HG03558 (cell line): ENCODE measurements at regions not wholly inside any gene's neighbourhood (a gene's known extent, or its start where the extent isn't known, plus 50 kb on each side); places are given as distances from the start of the nearest gene placed in this dataset.
"Not testable (repeated sequence)": the region's sequence is repeated elsewhere in the genome, so short reads cannot be mapped to it uniquely, and the experiment has no call there.

Source experiments
- ATAC-seq: cut with Tn5 transposase; IDR thresholded peaks from one replicate; pipeline ENCODE4 v1.9.1; 2021; ENCODE audit warnings: moderate number of reproducible peaks; ENCODE audit not compliant: unreplicated experiment; ENCODE audit errors: extremely low read depth

GRCh38 chr2:219829667-219830352, 202.4 kb downstream of the SLC4A3 start:
- no peak for ATAC-seq

GRCh38 chr2:219830353-219830738, 202.9 kb downstream of the SLC4A3 start:
- no peak for ATAC-seq

- ATAC-seq = no peak
Measured at GRCh38 chr2:219831957-219832356, 204.5 kb downstream of the SLC4A3 start.

- ATAC-seq = no peak
Measured at GRCh38 chr2:219832904-219833303, 205.5 kb downstream of the SLC4A3 start.

- no peak for ATAC-seq
Measured at GRCh38 chr2:219835493-219835892, 208.1 kb downstream of the SLC4A3 start.

- no peak for ATAC-seq
Measured at GRCh38 chr2:219836647-219837177, 209.3 kb downstream of the SLC4A3 start.

GRCh38 chr2:219844401-219845091, 217.1 kb downstream of the SLC4A3 start:
- ATAC-seq = peak; percentile 81

GRCh38 chr2:219848882-219849281, 221.5 kb downstream of the SLC4A3 start:
- ATAC-seq = no peak

- ATAC-seq = no peak
Measured at GRCh38 chr2:219851169-219851568, 223.7 kb downstream of the SLC4A3 start.

GRCh38 chr2:219851801-219852481, 224.5 kb downstream of the SLC4A3 start:
- ATAC-seq = no peak

- ATAC-seq = no peak
Measured at GRCh38 chr2:219852626-219853025, 225.2 kb downstream of the SLC4A3 start.

GRCh38 chr2:219856602-219857001, 229.2 kb downstream of the SLC4A3 start:
- no peak for ATAC-seq

- ATAC-seq = no peak
Measured at GRCh38 chr2:219857751-219858150, 230.3 kb downstream of the SLC4A3 start.

- ATAC-seq = no peak
Measured at GRCh38 chr2:219861307-219861706, 233.9 kb downstream of the SLC4A3 start.

GRCh38 chr2:219864154-219864553, 236.7 kb downstream of the SLC4A3 start:
- no peak for ATAC-seq

- no peak for ATAC-seq
Measured at GRCh38 chr2:219868635-219869034, 241.2 kb downstream of the SLC4A3 start.

GRCh38 chr2:219870041-219870440, 242.6 kb downstream of the SLC4A3 start:
- ATAC-seq = no peak

GRCh38 chr2:219871351-219871750, 243.9 kb downstream of the SLC4A3 start:
- ATAC-seq = no peak

- no peak for ATAC-seq
Measured at GRCh38 chr2:219875036-219875435, 247.6 kb downstream of the SLC4A3 start.

- not testable (repeated sequence) for ATAC-seq
Measured at GRCh38 chr2:219875986-219876385, 248.6 kb downstream of the SLC4A3 start.

GRCh38 chr2:219876931-219877330, 249.5 kb downstream of the SLC4A3 start:
- no peak for ATAC-seq
